Right cardiac atrium (tissue), 5 donors: ENCODE measurements at regions not wholly inside any gene's neighbourhood (a gene's known extent, or its start where the extent isn't known, plus 50 kb on each side); places are given as distances from the start of the nearest gene placed in this dataset.
A peak's percentile ranks its signal among the peaks of the same experiment; 100 is the strongest.
"Not testable (repeated sequence)": the region's sequence is repeated elsewhere in the genome, so short reads cannot be mapped to it uniquely, and the experiment has no call there.

Experiments
- ATAC-seq, 2 donors: fragments of 200-7000 bp; cut with Tn5 transposase; one replicate each; pipeline versions ENCODE4 v1.8.0 to v1.9.1; 2020; ENCODE audit warnings: moderate library complexity in 2 of 2, mild to moderate bottlenecking in 1 of 2
- DNase-seq, 3 donors: peaks; one replicate each; pipeline ENCODE4 v3.0.0-alpha.2; 2020
- H3K27ac ChIP-seq: one replicate; pipeline ENCODE4 v1.5.1; 2013; ENCODE audit warnings: mild to moderate bottlenecking, low read length, control low read depth, moderate library complexity
- H3K27me3 ChIP-seq: one replicate; pipeline ENCODE4 v1.6.1; 2013; ENCODE audit not compliant: control insufficient read depth, insufficient read depth
- H3K4me1 ChIP-seq: one replicate; pipeline ENCODE4 v1.6.1; 2013; ENCODE audit warnings: low read length; ENCODE audit not compliant: control insufficient read depth, insufficient read depth
- H3K4me3 ChIP-seq: one replicate; pipeline ENCODE4 v1.5.1; 2013; ENCODE audit warnings: low read length, control low read depth
- H3K9me3 ChIP-seq: one replicate; pipeline ENCODE4 v1.6.1; 2013; ENCODE audit warnings: low read length; ENCODE audit not compliant: control insufficient read depth
- WGBS: extraction: QIAGEN DNeasy Blood & Tissue Kit; methylation state at CpG from one replicate; pipeline ENCODE4 v1.1.7; 2013; 5-methylcytosine and 5-hydroxymethylcytosine counted together
- intact Hi-C, 4 donors: fragments of 100-400 bp; cut with DNase I; formaldehyde crosslinking; loops; one replicate each; pipeline versions ENCODE4 v1.11.0 to v1.14.0; 2022 to 2023
- donor health status: healthy with polysubstance abuse.
- donor health status: DM: no; HTN: yes; CAD: no.
- donor health status: DM: no; HTN: no; CAD: no.
- donor health status: DM: no; HTN: yes; CAD: no; lungs with severe emphysema.
- donor health status: DM: yes; HTN: yes; CAD: no.

DNA sequence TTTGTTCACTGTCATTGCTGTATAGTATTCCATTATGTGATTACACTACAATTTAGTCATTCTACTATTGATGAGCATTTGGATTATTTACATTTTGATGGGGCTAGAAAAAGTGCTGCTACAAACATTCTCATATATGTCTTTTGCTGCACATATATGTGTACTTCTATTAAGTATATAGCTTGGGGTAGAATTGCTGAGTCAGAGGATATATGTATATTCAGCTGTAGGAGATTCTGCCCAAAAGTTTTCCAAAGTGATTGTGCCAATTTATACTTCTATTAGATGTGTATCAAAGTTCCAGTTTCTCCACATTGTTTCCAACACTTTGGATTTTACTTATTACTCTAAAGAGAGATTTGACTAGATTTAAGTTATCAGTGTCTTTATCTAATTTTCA lies 101.7 kb upstream of the UGP2 start:
- intact Hi-C loops: no loop called here
- H3K4me3 ChIP-seq: no peak overlapping the region
- H3K4me1 ChIP-seq: peaks cover 2% of the 10 kb centered on the region
- H3K9me3 ChIP-seq: no peaks in the 10 kb centered on the region
- no peak overlapping the region for H3K27ac ChIP-seq
- no peak for DNase-seq
- ATAC-seq: no peak
- no peaks in the 10 kb centered on the region for H3K27me3 ChIP-seq

DNA sequence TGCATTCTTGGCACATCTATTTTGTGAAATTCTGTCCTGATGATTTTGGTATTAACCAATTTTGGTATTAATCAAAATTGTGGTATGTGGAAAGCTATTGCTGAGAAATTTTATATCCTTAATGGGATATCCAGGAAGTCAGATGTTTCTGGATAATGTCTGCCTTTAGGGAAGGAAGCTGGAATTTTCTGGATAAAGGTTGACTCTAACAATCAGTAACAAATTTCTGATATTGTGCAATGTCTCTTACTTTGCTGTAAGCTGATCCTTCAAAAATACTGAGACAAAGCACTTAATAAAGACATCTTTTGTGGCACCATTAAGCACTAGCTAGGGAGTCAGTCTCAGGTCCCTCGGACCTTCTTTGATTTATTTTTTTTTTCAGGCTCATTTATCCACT lies 100.8 kb upstream of the UGP2 start:
- H3K9me3 ChIP-seq: no peaks in the 10 kb centered on the region
- ATAC-seq (no peak), DNase-seq (no peak)
- H3K4me1 ChIP-seq: peaks cover 2% of the 10 kb centered on the region
- no peaks in the 10 kb centered on the region for H3K27me3 ChIP-seq
- intact Hi-C loops: no loop called here
- H3K4me3 ChIP-seq: no peak overlapping the region
- WGBS: 82% methylated on average over 1 of the region's 1 CpG
- no peak overlapping the region for H3K27ac ChIP-seq

DNA sequence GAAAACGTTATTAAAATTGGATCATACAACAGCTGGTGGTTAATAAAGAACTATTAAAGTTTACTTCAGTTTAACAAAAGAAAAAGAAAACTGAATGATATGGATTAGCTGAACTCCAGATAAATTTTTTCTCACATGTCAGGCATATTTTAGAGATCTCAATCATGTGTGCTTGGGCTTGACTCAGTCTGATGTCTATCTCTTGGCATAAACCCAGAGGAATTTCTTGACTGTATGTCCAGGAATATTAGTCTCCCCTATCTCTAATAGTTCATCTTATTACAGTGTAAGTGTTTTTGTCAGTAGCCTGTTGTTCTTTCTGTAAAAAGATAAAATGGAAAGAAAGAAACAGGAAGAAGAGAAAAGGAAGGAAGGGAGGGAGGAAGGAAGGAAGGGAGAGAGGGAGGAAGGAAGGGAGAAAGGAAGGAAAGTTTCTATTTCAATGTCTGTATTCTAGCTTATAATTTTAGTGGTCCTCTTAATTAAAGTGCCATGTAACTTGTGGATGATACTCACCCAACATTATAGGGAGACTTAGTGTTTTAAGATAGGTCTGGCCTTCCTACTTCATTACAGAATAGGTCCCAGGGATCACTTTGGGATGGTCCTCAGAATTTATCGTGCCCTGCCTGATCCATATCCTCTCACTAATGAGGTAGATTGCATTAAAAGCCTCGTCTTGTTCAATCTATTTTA lies 99.7 kb upstream of the UGP2 start:
- Histone ChIP-seq H3K9me3 (peaks cover 1% of the 10 kb centered on the region), H3K27ac (no peak overlapping the region), H3K27me3 (no peaks in the 10 kb centered on the region), H3K4me1 (peaks cover under 1% of the 10 kb centered on the region), H3K4me3 (no peak overlapping the region)
- WGBS: 61% methylated on average over 3 of the region's 3 CpGs
- ATAC-seq (no peak), DNase-seq (no peak)
- intact Hi-C loops: no loop called here

DNA sequence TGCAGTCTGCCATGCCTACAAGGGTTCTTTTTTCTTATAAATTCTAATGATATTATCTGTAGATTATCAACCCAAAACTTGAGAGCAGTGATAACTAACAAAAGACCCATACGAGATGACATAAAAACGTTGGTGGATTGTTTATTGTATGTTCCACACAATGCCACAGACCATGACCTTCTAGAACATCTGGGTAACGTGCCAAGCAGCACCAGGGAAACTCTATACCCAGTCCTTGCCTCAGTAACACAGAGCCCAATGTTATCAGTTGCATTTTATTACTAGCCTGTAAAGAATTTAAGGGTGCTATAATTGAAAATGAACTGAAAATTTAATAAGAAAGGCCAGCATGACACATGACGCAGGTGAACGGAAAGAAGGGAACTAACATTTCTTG lies 99.1 kb upstream of the UGP2 start:
- ATAC-seq: no peak
- no peak overlapping the region for H3K27ac ChIP-seq
- H3K27me3 ChIP-seq: no peaks in the 10 kb centered on the region
- no peaks in the 10 kb centered on the region for H3K4me1 ChIP-seq
- no peak overlapping the region for H3K4me3 ChIP-seq
- intact Hi-C loops: no loop called here
- peaks cover 1% of the 10 kb centered on the region for H3K9me3 ChIP-seq
- WGBS: 76% methylated on average over 5 of the region's 5 CpGs
- no peak for DNase-seq

DNA sequence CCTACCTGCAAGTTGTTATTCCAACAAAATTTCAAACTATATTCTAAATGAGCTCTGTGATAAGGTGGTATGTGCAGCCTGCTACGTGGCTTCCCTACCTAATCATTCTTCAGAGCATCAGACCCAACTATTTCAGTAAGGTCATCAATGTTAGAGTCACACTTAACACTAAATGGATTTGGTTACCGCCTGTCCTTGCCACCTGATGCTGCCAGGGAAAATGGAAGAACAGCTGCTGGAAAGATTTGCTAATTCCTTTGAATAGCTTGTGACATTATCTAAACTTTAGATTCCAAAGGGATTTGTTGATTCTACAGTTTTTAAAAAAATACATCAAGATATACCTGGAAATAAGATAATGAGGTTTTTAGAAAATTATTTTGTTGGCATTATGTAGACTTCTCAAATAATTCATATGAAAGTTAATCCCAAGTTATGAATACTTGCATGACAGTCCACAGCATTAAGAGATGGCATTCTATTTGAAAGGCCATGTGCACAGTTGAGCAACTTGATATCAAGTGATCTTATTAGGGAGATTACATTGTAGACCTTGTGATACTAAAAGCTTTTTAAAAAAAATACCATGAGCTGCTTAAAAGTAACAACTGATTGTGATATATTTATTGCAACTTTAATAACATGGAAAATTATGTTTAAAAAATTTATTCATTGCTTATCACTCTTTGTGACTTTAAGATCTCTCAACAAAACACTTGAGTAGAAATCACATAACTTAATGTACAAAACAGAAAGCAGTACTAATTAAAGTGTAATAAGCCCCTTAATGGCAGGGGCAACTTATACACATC lies 98.3 kb upstream of the UGP2 start:
- ATAC-seq (no peak), DNase-seq (no peak)
- peaks cover 1% of the 10 kb centered on the region for H3K9me3 ChIP-seq
- H3K4me3 ChIP-seq: no peak overlapping the region
- H3K4me1 ChIP-seq: no peaks in the 10 kb centered on the region
- no peaks in the 10 kb centered on the region for H3K27me3 ChIP-seq
- no peak overlapping the region for H3K27ac ChIP-seq
- WGBS: 79% methylated on average over 2 of the region's 2 CpGs
- intact Hi-C loops: no loop called here

DNA sequence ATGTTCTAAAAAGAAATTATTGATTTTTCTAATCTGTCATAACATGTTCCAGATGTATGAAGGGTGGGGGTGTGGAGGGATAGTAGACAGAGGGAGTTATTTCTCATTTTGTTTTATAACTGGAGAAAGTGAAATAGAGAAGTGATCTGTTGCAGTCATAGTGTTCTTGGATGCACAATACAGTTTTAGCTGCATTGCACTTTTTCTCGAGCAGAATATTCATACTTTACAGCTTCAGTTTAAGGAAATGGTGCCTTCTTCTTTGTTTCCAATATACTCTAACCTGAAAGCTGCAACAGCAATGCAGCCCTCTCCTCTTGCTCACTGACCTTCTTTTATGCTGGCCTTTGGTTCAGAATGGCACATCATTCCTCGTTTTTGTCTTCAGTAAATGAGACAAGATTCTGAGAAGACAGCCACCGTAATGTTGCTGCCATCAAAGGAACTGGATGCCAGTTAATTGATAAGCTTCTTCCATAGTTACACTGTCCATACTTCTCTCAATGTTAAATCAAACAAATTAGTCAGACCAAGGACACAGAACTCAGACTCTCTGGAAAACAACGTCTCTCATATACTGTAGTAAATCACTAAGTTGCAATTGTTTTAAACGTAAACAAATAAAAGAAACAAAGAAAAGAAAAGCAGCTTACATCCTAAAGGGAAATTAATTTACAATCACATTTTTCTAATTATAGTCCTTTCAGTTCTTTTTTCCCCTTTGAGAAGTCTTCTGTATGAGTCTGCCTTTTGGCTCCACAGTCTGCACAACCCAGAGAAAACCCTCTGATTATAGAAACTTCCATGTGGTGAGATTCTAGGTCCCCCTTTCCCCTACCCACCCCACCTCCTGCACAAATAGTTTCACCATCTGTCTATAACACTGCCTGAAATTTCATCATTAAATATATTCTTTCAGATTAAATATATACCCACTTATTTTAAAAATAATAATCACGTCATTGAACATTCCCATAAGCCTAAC lies 97.4 kb upstream of the UGP2 start:
- H3K27ac ChIP-seq: no peak overlapping the region
- intact Hi-C loops: no loop called here
- no peaks in the 10 kb centered on the region for H3K4me1 ChIP-seq
- DNase-seq (no peak), ATAC-seq (no peak)
- no peaks in the 10 kb centered on the region for H3K27me3 ChIP-seq
- WGBS: 75% methylated on average over 6 of the region's 6 CpGs
- H3K4me3 ChIP-seq: no peak overlapping the region
- H3K9me3 ChIP-seq: peaks cover 1% of the 10 kb centered on the region

DNA sequence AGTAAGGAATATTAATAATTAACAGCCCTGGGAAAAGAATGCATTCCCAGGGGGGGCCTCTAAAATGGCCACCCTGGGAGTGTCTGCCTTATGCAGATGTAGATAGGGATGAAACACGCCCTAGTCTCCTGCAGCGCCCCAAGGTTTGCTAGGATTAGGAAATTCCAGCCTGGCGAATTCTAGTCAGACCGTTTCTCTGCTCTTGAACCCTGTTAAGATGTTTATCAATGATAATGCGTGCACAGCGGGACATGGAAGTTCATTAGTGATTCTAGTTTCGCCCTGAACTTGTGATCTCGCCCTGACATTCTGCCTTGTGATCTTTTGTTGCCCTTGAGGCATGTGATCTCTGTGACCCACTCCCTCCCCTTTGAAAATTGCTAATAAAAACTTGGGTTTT lies 95.1 kb upstream of the UGP2 start:
- H3K9me3 ChIP-seq, DNase-seq, H3K27me3 ChIP-seq, intact Hi-C loops, ATAC-seq, H3K4me1 ChIP-seq, H3K4me3 ChIP-seq, H3K27ac ChIP-seq: not testable (repeated sequence)
- 86% methylated on average over 8 of the region's 8 CpGs for WGBS

DNA sequence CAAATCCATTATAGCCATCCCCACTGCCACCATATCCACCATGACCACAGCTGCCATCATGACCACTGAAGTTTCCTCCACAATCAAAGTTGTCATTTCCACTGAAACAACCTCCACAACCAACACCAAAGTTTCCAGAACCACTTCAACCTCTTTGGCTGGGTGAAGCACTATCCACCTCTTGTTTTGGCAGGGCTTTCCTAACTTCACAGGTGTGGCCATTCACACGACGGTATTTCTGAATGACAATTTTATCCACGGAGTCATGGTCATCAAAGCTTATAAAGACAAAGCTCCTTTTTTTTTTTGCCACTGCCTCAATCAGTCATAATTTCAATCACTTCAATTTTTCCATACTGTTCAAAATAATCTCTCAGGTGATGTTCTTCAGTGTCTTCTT lies 89.8 kb upstream of the UGP2 start:
- no peak for ATAC-seq
- intact Hi-C loops: no loop called here
- no peaks in the 10 kb centered on the region for H3K4me1 ChIP-seq
- no peak for DNase-seq
- no peak overlapping the region for H3K27ac ChIP-seq
- H3K27me3 ChIP-seq: no peaks in the 10 kb centered on the region
- WGBS: 93% methylated on average over 3 of the region's 3 CpGs
- H3K4me3 ChIP-seq: no peak overlapping the region
- H3K9me3 ChIP-seq: no peaks in the 10 kb centered on the region

DNA sequence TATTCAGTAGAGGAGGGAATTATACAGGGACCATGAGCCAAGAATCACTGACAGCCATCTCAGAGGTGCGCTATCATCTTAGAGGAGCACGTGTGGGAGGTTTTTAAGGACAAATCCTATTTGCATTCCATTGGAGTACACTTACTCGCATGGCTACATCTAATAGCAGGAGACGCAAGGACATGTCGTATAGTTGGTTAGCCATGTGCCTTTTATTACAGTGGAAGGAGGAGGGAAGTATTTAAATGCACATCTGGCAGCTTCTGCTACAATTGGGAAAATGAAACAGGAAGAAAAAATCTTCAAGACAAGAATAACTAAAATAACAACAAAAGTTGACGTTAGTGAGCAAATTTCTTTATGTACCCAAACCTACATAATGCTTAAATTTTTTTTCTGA lies 86.5 kb upstream of the UGP2 start:
- no peak for DNase-seq
- Histone ChIP-seq H3K27ac (no peak overlapping the region), H3K4me3 (no peak overlapping the region), H3K27me3 (no peaks in the 10 kb centered on the region), H3K4me1 (no peaks in the 10 kb centered on the region), H3K9me3 (no peaks in the 10 kb centered on the region)
- no peak for ATAC-seq
- WGBS: 52% methylated on average over 6 of the region's 6 CpGs
- intact Hi-C loops: no loop called here

DNA sequence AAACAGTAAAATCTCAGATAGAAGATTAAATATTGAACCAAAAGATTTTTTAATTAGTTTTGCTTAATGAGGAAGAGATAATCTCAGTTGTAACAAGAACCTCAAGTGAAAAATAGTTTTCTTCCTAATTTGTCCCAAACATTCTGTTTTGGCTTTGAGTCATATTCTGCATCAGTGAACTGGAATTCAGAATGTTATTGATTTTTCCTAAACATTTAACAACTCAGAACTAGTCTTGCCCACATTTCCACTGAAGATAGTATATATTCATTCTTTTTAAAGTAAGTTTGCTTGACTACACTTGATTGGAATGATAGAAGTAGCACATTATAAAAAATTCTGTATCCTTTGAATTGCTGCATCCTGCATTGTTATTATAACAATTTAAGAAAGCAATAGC lies 85.7 kb upstream of the UGP2 start:
- intact Hi-C loops: no loop called here
- H3K27ac ChIP-seq: no peak overlapping the region
- H3K9me3 ChIP-seq: no peaks in the 10 kb centered on the region

DNA sequence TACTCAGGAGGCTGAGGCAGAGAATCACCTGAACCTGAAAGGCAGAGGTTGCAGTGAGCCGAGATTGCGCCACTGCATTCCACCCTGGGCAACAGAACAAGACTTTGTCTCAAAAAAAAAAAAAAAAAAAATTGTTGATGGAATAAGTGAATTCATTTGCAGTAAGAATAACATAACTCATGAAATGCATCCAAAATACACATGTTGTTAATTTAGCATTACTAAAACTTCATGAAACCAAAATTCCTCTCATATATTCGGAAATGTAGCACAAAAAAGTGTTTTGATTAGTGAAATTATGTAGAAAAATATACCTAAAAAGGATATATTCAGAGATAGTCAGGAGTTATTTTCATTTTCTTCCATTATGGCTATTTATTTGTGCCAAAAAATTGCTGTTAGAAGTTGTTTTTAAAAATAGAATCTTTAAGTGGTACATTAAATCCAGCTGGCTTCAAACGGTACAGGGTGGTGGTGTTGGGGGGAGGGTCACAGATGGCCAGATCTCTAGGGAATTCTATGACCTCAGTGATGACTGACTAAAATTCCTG lies 78.2 kb upstream of the UGP2 start:
- WGBS: 49% methylated on average over 4 of the region's 4 CpGs
- Histone ChIP-seq H3K9me3 (no peaks in the 10 kb centered on the region), H3K4me1 (no peaks in the 10 kb centered on the region), H3K4me3 (no peak overlapping the region), H3K27ac (no peak overlapping the region), H3K27me3 (no peaks in the 10 kb centered on the region)
- ATAC-seq: no peak
- intact Hi-C loops: no loop called here
- peak in 1 of 3 donors; percentile 13 for DNase-seq

More for the DNA sequence above, 85.7 kb upstream of the UGP2 start:
- Histone ChIP-seq H3K27me3 (no peaks in the 10 kb centered on the region), H3K4me3 (no peak overlapping the region), H3K4me1 (no peaks in the 10 kb centered on the region)
- DNase-seq (no peak), ATAC-seq (no peak)
